GM23338 (cell line): ENCODE measurements at regions not wholly inside any gene's neighbourhood (a gene's known extent, or its start where the extent isn't known, plus 50 kb on each side); places are given as distances from the start of the nearest gene placed in this dataset.

Source experiments
- CREB1 ChIP-seq: fragments of 250-450 bp; sonication (Bioruptor Pico); IDR thresholded peaks from 2 replicates; pipeline ENCODE4 v1.5.0; 2020; ENCODE audit warnings: low read depth, mild to moderate bottlenecking, moderate library complexity
- CTCF ChIP-seq, 2 experiments: fragments of 200-600 bp in 1 of 2; sonication (generic) in 1 of 2; conservative IDR thresholded peaks; 2 replicates each; pipeline versions ENCODE4 v1.5.1 to v1.6.1; 2016 to 2017; ENCODE audit warnings: antibody characterized with exemption in 2 of 2, low read depth in 2 of 2, mild to moderate bottlenecking in 2 of 2, moderate library complexity in 1 of 2
- ETS1 ChIP-seq: IDR thresholded peaks from 2 replicates; pipeline ENCODE4 v1.6.1; 2016; ENCODE audit warnings: antibody characterized with exemption
- EZH2 ChIP-seq: fragments of 200-600 bp; sonication (generic); IDR thresholded peaks from one replicate; pipeline ENCODE4 v1.8.0; 2017; ENCODE audit warnings: antibody characterized with exemption, mild to moderate bottlenecking, low read depth; ENCODE audit not compliant: unreplicated experiment
- EZH2phosphoT487 ChIP-seq: fragments of 200-600 bp; sonication (generic); IDR thresholded peaks from one replicate; pipeline ENCODE4 v1.8.1; 2018; ENCODE audit warnings: antibody characterized with exemption; ENCODE audit not compliant: unreplicated experiment
- JUNB ChIP-seq: IDR thresholded peaks from one replicate; pipeline ENCODE4 v1.6.1; 2016; ENCODE audit warnings: antibody characterized with exemption; ENCODE audit not compliant: unreplicated experiment
- NANOG ChIP-seq: IDR thresholded peaks from 2 replicates; pipeline ENCODE4 v1.6.1; 2016; ENCODE audit warnings: antibody characterized with exemption, borderline replicate concordance
- POLR2AphosphoS5 ChIP-seq: IDR thresholded peaks from 2 replicates; pipeline ENCODE4 v1.6.1; 2016; ENCODE audit warnings: antibody characterized with exemption, low read depth
- REST ChIP-seq: IDR thresholded peaks from one replicate; pipeline ENCODE4 v1.6.1; 2018; ENCODE audit warnings: antibody characterized with exemption; ENCODE audit not compliant: unreplicated experiment
- STAT1 ChIP-seq: IDR thresholded peaks from one replicate; pipeline ENCODE4 v1.6.1; 2016; ENCODE audit warnings: antibody characterized with exemption; ENCODE audit not compliant: unreplicated experiment
- ZNF114 ChIP-seq: fragments of 250-450 bp; sonication (Bioruptor Pico); IDR thresholded peaks from 2 replicates; pipeline ENCODE4 v1.5.0; 2020; ENCODE audit warnings: mild to moderate bottlenecking, moderate library complexity
- ZNF331 ChIP-seq: fragments of 250-450 bp; sonication (Bioruptor Pico); IDR thresholded peaks from 2 replicates; pipeline ENCODE4 v1.5.0; 2020; ENCODE audit warnings: low read depth, mild to moderate bottlenecking, moderate library complexity
- ZNF462 ChIP-seq: fragments of 250-450 bp; sonication (Bioruptor Pico); IDR thresholded peaks from 2 replicates; pipeline ENCODE4 v1.5.0; 2020; ENCODE audit warnings: mild to moderate bottlenecking, moderate library complexity

- TF ChIP-seq CTCF (conservative IDR thresholded peaks at IDR 0.05; ENCODE audit: low read depth in 2 of 2) = no peak
- no peak for TF ChIP-seq POLR2AphosphoS5
- TF ChIP-seq STAT1 = no peak
- no peak for TF ChIP-seq ZNF114 (CRISPR knock-in tag)
- no peak for TF ChIP-seq NANOG
- TF ChIP-seq EZH2phosphoT487 = no peak
- TF ChIP-seq JUNB = no peak
- TF ChIP-seq EZH2 = no peak
- no peak for TF ChIP-seq CREB1 (CRISPR knock-in tag)
- no peak for TF ChIP-seq REST
- TF ChIP-seq ZNF462 (CRISPR knock-in tag) = no peak
- TF ChIP-seq ZNF331 = no peak
- TF ChIP-seq ETS1 = no peak
These were observed 319.4 kb upstream of the FZD8 start for GRCh38 chr10:35961501-35961900.
